Body of pancreas (tissue), 4 donors: ENCODE measurements at regions not wholly inside any gene's neighbourhood (a gene's known extent, or its start where the extent isn't known, plus 50 kb on each side); places are given as distances from the start of the nearest gene placed in this dataset.

Experiments used
- CTCF ChIP-seq, 7 experiments: fragments of 450-650 bp in 4 of 7; fragments of 200-600 bp in 3 of 7; sonication (generic) in 3 of 7; IDR thresholded peaks; one replicate each; pipeline ENCODE4 v1.5.1; 2016 to 2019; ENCODE audit warnings: antibody characterized with exemption in 7 of 7
- POLR2A ChIP-seq, 3 donors: fragments of 450-650 bp; IDR thresholded peaks; one replicate each; pipeline ENCODE4 v1.6.1; 2016; ENCODE audit warnings: antibody characterized with exemption in 3 of 3, mild to moderate bottlenecking in 2 of 3

GRCh38 chr3:101954361-101954760 lies 105.0 kb downstream of the NFKBIZ start:
- TF ChIP-seq CTCF (IDR thresholded peaks at IDR 0.05) (no peak), POLR2A (IDR thresholded peaks at IDR 0.05) (no peak)
